ENCODE measurements at regions not wholly inside any gene's neighbourhood (a gene's known extent, or its start where the extent isn't known, plus 50 kb on each side); places are given as distances from the start of the nearest gene placed in this dataset.

- TF ChIP-seq POLR2AphosphoS5 (IDR thresholded peaks at IDR 0.05; ENCODE audit: low read depth, low read length) (no peak), TAF1 (IDR thresholded peaks at IDR 0.05; ENCODE audit: borderline replicate concordance, low read depth, low read length) (no peak), POLR2A (IDR thresholded peaks at IDR 0.05; ENCODE audit: low read depth, low read length) (no peak)
These were observed 280.6 kb downstream of the ZEB2 start for GRCh38 chr2:144239306-144239705.
